ENCODE measurements at regions not wholly inside any gene's neighbourhood (a gene's known extent, or its start where the extent isn't known, plus 50 kb on each side); places are given as distances from the start of the nearest gene placed in this dataset.

- TF ChIP-seq EZH2phosphoT487 (IDR thresholded peaks at IDR 0.05) (no peak), CTCF (IDR thresholded peaks at IDR 0.05) (no peak)
Observed at GRCh38 chr5:5719292-5719691, 296.8 kb downstream of the ICE1 start.

Data from neural progenitor cell (in vitro differentiated cells).